ENCODE measurements at regions not wholly inside any gene's neighbourhood (a gene's known extent, or its start where the extent isn't known, plus 50 kb on each side); places are given as distances from the start of the nearest gene placed in this dataset.

DNA sequence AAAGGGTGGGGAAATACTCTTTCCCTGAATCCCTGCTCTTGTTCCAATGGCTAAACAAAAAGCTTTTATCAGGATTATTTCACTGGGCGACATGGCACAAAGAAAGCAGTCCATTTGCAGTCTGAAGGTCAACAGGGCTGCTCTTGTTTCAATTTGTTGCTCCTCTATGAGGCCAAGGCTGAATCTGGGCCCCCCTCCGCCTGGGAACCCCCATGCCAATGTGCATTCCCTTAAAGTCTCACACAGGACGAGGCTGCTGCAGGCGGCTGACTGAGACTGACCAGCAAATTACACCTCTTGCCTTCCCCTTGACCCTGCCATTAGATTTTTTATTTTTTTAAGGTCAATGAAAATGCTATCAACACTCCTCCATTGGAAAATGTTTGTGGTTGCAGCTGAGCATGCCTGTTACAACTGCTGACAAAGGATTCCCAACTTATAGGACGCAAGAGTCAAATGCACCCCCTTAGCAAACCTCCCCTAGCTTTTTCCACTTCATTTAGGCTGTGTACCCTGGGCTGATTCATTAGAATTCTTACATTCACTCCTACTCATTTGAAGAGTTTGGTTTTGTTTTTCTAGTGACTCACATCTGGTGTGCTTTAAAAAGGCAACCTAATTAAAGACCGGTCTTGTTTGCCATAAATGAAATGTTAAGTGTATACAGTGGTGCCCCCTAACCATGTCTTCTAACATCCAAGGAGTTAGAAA lies 60.8 kb upstream of the ARHGEF3 start:
- no peak for DNase-seq

DNA sequence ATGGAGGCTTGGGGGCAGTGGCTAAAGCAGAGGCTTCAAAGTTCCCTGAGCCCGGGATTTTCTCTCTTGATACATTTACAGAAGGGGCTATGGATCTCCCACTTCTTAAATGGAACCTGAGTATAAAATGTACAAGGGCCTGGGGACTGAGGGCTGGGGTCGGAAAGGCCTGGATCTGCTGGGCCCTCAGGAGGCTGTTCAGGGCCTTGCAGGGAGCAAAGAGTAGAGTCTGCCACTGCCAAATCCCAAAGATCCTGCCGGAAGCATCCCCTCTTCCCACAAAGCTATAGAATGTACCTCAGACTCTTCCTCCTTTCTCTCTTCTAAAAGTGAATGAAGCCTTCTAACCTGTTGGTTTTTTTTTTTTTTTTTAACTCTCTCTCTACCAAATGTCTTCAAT lies 59.8 kb upstream of the ARHGEF3 start:
- no peak for DNase-seq

DNA sequence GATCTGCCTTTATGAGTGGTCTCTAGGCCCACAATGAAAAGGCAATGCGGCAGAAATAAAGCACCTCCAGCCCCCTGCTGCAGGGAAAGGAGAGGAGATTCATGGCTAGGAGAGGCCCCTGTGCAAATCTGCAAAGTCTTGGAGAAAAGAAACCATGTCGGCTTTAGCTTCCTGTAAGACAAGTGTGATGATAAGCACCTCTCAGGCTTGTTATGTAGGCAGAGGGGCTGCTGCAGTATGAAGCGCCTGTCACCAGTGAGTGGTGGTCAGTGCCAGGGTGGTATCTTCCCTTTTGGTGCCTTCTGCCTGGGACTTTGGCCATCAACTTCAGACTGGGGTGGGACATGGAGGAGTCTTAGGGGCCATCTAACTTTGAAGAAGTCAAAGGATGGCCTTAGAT lies 59.2 kb upstream of the ARHGEF3 start:
- no peak for DNase-seq

DNA sequence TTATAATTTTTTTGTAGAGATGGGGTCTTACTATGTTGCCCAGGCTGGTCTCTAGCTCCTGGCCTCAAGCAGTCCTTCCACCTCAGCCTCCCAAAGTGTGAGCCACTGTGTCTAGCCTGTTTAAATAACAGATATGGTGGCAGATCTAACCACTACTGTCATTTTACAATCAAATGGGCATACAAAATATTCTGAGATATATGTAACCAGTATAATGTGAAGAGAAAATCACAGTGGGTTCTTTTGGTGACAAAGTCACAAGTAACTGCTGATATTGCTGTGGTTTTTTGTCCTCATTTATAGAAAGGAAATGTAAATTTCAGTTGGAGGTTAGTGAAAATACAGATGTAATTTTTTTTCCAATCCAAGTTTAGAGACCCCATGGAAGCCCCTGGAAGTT lies 58.6 kb upstream of the ARHGEF3 start:
- DNase-seq = no peak

DNA sequence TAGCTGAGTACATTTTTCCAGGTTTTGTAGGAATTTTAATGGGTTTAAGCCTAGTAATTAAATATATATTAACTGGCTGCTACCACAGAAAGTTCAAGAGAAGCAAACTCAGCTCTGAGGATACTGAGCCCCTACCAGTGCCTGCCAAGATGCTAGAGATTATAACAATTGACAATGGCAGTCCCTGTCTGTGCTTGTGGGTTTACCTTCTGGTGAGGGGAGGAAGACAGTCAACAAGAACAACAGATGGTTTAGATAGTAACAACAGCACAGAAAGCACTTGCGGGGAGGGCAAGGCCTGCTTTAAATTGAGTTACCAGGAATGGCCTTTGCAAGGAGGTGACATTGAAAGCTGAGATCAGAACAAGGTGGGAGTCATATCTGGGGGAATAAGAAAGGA lies 56.6 kb upstream of the ARHGEF3 start:
- DNase-seq = no peak

DNA sequence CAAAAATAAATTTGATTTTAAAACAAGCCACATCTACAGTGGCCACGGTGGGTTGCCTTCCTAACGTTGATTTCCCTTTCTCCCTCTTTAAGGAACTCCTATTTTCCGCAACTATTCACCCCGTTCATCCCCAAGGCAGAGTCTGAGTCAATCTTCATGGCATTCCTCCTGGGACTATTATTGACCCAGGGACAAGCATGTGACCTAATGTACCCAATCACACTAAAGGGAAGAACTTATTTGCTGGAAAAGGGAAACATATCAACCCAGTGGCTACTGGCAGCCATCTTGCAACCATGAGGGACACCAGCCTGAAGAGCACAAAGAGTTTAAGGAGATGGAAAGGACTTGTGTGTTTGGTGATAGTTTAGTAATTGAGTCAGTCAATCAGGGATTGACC lies 55.4 kb upstream of the ARHGEF3 start:
- DNase-seq = no peak

DNA sequence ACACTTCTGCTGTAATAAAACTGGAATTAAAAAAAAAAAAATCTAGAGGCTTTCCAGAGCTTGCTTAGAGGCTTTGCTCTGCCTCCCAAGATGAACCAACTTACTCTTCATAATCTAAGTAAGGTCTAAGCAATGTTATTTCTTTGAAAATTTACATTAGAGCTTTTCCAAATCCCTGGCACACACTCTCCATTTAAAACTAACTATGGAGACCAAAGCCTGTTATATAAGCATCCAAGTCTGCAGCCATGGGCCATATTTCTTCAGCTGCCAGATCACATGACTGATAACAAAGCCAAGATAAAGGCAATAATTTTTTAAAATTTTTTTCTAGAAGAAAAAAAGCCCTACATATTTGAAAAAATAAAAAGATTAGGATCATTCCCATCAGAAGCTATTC lies 55.0 kb upstream of the ARHGEF3 start:
- DNase-seq = no peak

DNA sequence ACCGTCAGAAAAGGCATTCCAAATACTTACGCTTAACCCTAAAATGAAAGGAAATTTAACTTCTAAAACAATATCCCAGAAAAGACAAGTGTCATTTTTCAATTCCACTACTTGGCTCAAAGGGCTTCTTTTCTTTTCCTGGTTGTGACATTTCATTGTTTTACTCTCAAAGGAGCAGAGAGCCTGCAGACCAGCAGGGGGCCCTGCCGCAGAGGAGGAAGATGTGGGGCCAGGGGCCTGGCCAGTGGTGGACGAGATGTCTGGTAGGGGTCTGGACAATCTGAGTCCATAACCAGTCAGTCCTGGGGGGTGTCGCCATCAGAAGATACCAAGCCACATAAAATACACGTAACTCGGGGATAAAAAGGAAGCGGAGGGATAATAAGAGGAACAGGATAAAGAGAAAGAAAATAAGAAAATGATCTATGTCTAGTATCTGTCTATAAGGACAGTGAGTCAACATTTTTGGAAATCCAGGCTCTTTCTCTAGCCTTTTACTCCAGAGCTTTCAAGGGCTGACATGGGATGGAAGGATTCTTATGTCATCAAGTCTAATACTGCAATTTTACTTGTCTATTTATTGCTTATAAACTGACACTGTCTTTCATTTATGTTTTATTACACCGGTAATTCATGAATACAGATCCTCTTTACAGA lies 54.2 kb upstream of the ARHGEF3 start:
- DNase-seq = peak; percentile 6

DNA sequence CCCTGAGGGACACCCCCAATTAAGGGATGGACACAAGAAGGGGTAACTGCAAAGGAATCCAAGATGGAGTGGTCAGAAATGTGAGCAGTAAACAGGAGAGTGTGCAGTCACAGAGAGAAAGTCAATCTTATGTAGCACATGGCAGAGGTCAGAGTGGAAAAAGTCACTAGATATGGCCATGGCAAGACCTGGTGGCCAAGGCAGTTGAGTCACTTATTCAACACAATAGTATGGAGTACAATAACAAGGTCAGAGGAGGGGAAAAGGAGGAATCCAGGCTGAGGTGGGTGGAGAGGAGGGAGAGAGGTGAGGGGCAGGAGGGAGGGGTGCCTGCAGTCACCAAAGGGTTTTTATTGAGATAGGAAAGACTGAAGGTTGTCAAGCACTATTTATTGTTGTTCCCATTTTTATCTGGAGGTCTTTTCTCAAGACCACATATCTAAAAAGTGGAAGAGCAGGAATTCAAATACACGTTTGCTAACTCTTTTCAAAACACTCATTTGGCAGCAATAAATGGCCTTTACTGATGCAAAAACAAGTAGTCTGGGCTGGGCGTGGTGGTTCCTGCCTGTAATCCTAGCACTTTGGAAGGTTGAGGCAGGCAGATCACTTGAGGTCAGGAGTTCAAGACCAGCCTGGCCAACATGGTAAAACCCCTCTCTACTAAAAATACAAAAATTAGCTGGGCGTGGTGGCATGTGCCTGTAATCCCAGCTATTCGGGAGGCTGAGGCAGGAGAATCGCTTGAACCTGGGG lies 53.3 kb upstream of the ARHGEF3 start:
- no peak for DNase-seq

DNA sequence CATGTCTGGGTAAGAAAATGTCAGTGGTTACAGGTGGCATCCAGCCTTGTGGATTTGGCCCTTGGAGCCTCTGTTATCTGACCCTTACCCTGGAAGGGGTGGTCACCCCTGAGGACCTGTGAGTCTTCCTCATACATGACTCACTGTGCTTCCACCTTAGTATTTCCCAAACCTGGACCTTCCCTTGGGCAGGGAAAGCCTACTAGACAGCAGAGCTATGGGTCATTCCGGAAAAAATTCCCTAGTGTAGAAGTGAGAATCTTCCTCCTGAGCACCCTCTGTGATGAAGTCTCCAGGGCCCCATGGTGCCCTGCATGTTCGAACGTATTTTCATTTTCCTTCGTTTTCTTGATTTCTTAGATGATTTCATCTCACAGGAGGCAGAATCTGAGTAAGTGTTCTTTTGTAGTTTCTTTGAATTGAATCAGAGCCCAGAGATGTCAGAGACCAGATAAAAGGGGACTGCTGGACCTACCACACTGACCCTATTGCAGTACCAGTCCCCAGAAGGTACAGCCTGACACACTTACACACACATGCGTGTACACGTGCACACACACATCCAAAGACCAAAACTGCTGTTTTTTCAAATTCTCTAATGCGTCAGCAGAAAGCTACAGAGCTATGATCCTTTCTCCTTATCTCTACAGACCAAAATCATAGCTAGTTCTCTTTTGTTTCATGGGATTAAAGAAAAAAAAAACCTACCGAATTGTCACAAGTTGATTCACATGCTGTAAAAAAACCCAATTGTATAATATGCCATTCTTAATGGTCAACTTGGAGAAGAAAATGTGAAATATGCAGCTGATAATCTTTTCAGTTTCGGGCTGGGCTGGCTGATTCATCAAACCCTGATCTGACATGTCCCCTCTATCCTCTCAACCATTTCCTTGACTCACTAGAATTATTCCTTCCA lies 50.5 kb upstream of the ARHGEF3 start:
- no peak for DNase-seq
